NCI-H146 treated with DMSO at 0.1 percent for 48 hours (cell line): ENCODE measurements at regions not wholly inside any gene's neighbourhood (a gene's known extent, or its start where the extent isn't known, plus 50 kb on each side); places are given as distances from the start of the nearest gene placed in this dataset.
A peak's percentile ranks its signal among the peaks of the same experiment; 100 is the strongest.

Experiments
- DNase-seq: peaks from one replicate; lab custom pipeline; 2025; ENCODE audit not compliant: unreplicated experiment; lab: John Stamatoyannopoulos, UW

DNA sequence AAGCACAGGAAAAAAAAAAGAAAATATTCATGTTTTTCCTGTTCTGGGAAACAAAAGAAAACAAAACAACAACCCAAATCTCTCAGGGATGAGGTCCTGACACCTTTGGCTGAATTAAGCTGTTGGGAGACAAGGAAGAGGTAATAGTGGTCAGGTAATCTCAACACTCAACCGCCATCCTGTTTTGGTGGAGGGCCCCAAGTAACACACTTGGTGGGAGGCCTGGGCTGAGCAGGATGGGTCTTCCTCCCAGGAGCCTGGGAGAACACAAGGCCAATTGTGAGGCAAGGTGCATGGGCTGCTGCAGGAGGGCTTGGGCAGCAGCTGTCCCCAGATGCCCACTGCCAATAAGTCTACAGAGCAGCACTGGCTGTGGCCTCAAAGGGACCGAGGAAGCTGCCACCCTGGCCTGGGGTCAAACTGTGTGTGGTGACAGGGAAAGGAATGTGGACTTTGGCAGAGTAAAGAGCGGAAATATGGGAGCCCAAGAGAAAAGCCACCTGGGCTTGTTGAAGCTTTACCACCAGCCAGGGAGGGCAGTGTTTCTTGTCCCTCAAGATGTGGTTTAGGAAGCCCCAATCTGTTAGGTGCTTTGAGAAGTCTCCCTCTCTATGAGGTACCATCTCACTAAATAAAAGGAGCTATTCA, 93.5 kb upstream of the SLC25A13 start:
- no peak for DNase-seq

DNA sequence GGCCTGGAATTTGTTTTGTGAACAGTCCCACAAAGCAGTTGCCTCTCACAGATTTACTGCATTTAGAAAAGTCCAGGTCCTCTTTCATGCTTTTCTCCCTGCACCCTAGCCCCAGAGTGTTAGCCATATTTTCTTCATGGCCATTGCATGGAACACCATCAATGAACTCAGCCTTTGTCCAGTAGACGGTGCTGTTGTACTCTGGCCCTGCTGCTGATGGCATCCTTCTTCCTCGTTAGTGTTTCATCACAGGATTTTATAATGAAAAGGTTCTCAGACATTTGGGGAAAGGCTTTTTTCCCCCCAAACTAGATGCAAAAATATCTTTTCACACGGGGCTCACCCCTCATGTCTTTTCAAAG, 93.0 kb upstream of the SLC25A13 start:
- DNase-seq, result peak; percentile 73

GRCh38 chr7:96410126-96410839, 88.4 kb upstream of the SLC25A13 start:
- no peak for DNase-seq

- DNase-seq, result no peak
Measured at GRCh38 chr7:96408881-96409280, 87.0 kb upstream of the SLC25A13 start.

DNA sequence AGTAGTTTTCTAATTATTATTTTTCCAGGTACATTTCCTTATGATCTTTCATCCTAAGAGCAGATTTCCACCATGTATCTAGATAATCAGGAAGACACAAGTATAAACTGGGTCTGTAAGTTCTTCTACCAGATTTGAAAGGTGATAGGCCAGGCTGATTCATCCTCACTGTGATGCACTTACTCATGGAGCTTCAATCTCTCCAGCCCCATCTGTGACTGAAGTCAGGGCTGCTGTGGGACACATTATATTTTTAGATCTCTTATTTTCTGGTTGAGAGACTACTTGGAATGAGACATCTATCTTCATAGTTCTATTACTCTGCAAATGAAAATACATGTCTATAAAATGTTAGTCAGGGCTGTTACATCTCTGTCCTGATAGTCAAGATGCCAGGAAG, 85.5 kb upstream of the SLC25A13 start:
- DNase-seq, result no peak

DNA sequence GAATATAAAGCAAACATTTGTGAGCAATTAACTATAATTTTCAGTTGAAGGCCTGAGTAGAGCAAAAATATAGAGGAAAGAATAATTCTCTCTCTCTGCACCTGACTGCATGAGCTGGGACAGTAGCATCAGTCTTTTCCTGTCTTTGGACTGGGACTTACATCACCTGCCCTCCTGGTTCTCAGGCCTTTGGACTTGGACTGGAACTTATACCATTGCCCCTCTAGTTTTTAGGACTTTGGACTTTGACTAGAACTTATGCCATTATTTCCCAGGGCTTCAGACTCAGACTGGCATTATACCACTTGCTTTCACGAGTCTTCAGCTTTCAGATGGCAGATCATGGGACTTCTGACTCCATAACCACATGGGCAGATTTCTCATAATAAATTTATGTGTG, 81.0 kb upstream of the SLC25A13 start:
- no peak for DNase-seq

- DNase-seq, result no peak
Measured at GRCh38 chr7:96401200-96401599, 79.3 kb upstream of the SLC25A13 start.

GRCh38 chr7:96400518-96400917, 78.6 kb upstream of the SLC25A13 start:
- DNase-seq, result no peak

DNA sequence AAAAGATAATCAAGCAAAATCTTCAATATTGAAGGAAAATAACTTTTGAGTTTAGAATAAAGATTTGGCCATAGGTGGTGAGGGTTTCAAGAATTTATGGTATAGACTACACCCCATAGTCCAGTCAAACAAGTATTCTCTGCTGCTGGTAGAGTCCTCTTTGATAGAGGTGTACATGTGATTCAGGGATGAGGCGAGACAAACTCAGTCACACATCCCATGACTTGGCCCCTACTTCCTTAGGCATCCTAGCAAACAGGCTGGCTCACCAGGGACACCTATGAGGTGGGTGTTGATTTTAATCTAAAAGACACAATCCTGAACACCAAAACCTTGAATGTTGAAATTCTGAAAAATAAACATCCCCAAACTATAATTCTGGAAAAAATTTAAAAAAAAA, 78.1 kb upstream of the SLC25A13 start:
- no peak for DNase-seq

DNA sequence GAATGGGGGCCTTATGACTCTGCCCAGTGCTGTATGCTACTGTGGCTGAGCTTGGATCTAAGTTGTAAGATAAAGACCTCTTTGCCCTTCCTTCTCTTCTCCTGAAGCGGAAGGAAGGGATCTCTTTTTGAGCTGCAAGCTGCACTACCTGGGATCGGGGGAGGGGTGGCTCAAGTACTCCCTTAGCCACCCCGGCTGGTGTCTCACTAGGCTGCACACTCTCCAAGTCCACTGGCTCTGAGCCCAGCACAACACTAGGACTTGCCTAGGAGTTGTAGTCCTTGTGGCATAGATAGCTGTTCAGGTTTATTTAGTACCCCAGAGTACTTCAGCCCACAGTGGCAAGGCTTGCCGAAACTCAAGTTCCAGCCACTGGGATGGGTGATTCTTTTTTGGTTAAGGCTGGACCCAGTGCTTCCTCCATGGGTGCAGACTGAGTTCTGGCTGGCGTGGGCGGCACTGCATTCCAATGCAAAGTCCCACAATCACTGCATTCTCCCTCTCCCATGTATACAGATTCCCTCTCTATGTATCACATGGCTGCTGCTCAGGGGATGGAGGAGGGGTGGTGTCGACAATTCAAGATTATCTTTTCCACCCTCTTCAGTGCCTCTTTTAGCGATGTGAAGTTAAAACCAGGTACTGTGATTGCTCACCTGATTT, 76.2 kb upstream of the SLC25A13 start:
- DNase-seq, result no peak

DNA sequence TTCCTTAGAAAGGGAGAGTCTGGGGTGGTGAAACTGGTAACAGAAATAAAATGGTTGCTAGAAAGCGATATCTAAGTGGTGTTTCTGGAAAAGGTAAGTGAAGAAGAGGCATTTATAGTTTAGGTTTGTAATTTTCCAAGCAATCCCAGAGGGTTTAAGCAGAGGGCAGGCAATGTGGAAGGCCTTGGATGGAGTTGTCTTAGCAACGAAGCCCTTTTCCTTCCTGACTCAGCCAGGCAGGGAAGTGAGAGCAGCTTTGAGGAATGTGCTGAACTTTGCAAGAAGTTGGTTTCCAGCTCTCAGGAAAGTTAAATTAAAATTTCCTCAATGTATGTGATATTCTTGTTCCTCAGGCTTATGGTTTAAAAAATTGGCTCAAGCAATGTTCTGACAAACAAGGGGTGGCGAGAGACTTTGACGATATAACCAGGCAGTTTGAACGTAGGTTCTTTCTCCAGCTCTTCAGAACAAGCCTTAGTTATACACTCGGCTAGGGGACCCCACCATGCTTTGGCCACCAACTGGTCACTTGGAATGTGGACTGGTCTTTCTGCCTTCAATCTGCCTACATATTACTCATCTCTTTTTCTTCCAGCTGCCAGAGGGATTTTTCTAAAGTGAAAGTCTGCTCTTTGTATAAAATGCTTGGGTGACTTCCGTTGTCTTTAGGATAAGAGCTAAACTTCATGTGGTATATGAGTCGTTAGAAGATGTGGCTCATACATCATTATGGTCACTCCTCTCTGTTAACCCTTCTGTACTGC, 66.9 kb upstream of the SLC25A13 start:
- no peak for DNase-seq

DNA sequence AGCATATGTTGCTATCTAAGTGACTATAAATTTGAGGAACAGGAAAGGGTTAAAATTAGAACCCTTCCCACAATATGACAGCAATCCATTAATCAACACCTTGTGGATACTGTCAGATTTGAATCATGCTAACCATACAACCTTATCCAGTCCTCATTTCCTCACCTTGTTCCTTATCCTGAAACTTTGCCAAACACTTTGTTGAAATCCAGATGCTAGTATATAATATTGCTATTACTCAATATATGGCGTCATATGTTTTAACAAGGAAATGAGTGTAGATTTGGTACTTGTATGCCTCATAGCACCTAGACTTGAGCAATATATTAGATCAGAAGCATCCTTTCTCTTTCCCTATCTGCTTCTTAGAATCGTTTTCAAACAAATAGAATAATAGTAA, 66.3 kb upstream of the SLC25A13 start:
- no peak for DNase-seq

DNA sequence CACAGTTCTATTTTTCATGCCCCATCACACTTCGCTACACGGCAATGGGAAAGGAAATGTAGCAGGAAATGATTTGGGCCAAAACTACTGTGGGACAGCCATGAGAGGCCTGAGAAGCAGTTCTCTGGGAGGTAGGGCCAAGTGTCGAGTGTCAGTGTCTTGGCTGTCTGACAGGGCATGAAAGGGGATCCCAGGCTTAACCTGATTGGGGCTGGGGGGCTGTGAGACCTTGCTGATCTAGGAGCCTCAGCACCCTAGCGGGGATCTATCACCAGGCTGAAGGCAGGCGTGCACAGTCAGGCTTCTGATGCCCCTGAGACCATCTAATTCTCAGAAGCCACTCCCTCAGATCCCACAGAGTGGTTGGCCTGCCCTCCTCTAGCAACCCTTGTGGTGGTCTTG, 58.2 kb upstream of the SLC25A13 start:
- DNase-seq, result no peak

- DNase-seq, result no peak
Measured at GRCh38 chr7:96377399-96377798, 55.5 kb upstream of the SLC25A13 start.
